HT-29 (cell line): ENCODE measurements at regions not wholly inside any gene's neighbourhood (a gene's known extent, or its start where the extent isn't known, plus 50 kb on each side); places are given as distances from the start of the nearest gene placed in this dataset.

Source experiments
- DNase-seq: peaks from one replicate; pipeline ENCODE4 v3.0.0-alpha.2; 2015; ENCODE audit warnings: low spot score

DNA sequence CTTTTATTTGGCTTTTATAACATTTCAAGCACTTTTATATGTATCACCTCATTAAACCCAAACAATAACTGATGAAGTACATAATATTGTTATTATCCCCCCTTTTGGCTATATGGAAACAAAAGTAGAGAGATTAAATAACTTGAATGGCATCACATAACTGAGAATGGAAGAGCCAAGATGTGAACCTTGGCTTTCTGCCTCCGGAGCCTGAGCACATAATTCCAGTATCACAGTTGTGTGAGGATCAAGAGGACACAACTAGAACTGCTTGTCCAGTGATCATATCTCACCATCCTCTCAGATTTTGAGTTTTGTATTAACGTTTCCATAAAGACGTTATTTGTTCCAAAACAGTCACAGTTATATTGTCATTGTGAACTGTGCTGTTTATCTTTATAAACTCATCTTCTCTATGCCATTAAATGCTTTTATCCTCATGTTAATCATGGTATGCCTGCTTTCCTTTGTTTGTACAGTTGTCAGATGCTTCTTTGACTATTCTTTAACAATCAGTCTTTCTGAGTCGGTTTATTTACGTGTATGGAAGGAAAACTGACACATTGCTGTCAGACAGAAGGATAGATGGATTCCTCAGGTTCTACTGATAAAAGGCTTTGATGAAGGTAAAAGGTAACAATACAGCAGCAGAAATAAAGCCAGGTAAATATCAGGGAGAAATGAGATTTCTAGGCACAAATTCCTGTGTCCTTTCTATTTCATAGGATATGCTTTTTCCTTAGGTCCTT is 92.0 kb upstream of the FAM13C start:
- no peak for DNase-seq

GRCh38 chr10:59448616-59449015 is 86.3 kb upstream of the FAM13C start:
- DNase-seq: no peak

DNA sequence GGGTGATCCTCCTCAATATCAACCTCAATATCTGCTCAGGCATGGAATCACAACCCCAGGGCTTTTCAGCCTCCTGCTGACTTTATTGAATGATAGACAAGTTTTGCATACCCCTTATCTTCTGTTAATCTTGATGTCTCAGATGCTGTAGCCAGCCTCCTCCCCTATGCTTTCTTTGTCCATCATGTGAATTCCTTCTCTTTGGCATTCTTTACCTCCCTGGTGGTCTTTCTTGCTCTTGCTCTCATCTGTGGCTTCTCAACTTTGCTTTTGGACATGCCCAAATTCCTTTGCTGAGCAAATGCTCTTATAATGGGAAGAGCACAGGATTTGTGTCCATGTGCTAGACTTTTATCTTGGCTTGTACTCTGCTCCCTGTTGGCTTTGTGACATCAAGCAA is 73.4 kb upstream of the FAM13C start:
- no peak for DNase-seq

DNA sequence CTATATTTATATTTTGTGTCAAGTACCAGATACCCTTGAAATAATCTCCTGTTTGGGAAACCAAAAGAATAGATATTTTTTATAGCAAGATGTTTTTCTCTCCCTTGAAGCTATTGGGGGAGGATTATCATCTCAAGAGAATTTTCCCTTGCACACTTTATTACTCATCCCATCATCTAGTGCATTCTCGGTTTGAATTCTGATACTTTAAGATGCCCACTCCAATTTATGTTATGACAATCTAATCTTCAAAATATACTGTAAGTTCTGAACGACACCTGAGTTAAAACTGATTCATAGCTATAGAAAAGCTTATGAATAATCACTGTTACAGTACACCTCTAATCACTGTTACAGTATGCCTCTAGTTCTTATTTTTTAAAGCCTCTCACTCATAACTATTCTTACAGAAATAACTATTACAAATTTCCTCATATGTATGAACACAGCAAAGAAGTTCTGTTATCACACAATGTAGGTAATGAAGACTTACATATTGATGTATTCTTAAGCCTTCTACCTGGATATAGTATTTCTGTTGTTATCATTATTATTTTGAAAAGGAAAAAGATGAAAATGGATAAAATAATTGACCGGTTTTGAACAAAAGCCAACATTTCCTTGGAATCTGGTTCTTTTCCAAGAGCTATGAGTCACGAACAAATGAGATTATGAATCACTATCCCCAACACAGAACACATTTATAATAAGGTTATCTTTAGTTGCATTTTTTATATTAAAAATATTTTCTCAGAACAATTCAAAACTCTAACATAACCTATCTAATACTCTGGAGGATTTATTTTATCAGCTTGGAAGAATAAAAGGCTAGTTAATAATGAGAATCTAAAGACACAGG is 72.3 kb upstream of the FAM13C start:
- DNase-seq: no peak

DNA sequence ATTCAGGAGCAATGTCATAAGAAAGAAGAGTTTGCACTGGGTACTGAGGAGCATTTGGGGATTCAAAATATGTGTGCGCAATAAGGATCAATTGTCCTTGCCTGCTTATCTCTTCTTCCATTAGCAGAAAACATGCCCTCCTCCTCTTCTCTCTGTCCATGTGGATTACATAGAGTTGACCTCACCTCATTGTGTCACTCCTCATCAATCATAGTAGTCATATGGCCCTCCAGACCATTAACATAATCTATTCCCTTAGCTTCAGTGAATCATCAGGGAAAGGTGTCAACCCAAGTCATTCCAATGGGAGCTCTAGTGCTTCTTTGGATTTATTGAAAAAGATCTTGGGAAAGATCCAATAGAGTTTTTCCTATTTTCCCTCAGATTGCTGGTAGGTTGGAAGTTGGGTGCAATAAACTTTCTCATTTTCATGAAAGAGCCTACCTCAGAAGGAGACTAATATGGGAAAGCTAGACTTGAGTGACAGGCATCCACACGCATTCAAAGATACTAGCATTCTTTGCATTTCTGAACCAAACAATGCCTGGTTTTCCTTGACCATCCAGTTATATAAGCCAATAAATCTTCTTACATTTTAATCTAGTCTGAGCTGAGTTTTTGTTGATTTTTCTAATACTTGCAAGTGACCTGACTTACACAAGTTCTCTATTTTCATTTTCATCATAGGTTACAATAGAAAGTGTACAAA is 71.5 kb upstream of the FAM13C start:
- DNase-seq: no peak

GRCh38 chr10:59432207-59432900 is 70.0 kb upstream of the FAM13C start:
- DNase-seq: no peak

DNA sequence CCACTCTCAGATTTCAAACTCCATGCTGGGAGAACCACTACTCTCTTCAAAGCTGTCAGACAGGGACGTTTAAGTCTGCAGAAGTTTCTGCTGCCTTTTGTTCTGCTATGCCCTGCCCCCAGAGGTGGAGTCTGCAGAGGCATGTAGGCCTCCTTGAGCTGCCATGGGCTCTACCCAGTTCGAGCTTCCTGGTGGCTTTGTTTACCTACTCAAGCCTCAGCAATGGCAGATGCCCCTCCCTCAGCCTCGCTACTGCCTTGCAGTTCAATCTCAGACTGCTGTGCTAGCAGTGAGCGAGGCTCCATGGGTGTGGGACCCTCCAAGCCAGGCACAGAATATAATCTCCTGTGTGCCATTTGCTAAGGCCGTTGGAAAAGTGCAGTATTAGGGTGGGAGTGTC is 51.4 kb upstream of the FAM13C start:
- peak; percentile 42 for DNase-seq
